Astrocyte of the hippocampus (primary cell): ENCODE measurements at regions not wholly inside any gene's neighbourhood (a gene's known extent, or its start where the extent isn't known, plus 50 kb on each side); places are given as distances from the start of the nearest gene placed in this dataset.

Source experiments
- DNase-seq: peaks from one replicate; pipeline ENCODE4 v3.0.0; 2011; ENCODE audit warnings: low read depth, low spot score

DNA sequence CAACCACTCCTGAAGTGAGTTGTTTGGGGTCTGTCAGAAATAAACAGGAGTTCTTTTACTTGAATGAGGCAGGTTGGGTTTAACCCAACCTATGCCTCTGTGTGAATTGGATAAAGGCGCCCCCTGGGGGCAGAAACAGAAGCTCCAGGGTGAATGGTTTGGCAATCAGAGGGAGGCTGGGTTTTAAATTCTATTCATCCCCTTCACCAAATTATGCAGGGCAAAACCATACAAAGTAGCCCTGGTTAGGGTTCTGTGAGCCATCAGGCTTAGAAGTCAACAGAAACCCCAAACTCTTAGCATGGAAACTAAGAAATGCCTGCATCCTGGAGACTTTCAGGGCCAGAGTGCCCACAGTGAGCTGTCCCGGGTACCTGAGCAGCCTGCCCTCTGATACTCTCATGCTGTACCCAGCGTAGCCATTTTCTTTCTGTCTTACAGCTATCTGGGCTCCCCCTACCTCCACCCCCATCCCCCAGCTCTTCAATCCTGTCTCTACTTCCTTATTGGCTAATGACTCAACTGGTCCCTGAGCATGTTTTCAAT, 241.5 kb downstream of the ICOS start:
- no peak for DNase-seq

DNA sequence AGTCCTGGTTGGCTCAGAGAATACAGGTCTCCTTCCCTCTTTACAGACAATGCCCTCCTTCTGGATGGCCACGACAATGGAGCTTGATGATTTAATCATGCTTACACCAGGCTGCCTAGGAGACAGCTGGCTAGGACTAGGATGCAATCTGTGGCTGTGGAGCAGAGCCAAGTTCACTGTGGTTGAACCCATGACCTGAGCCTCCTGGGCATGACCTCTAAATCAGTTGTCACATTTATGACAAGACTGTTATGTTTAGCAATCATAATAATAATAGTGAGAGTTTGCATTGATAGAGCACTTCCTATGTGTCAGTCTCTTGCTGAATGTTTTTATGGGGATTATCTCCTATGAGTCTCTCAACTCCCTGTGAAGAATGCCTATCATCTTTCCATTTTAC, 244.1 kb downstream of the ICOS start:
- DNase-seq, result no peak

DNA sequence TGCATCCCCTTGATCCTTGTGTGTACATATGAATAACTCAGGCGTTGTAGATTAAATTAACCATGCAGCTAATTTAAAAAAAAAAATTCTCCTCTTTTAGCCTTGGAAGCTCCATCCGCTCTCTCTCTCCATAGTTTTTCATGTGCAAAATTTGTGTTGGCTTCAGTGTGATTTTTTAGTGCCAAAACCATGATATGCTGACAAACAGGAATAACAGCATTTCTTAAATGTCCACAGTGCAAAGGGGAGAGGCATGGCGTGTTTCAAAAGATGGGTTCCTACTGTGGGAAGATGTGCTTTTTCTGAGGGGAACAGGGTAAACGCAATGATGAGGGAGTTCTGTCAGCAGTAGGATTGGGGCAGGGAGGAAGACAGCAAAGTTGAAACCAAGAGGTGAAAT, 247.0 kb downstream of the ICOS start:
- DNase-seq, result no peak

DNA sequence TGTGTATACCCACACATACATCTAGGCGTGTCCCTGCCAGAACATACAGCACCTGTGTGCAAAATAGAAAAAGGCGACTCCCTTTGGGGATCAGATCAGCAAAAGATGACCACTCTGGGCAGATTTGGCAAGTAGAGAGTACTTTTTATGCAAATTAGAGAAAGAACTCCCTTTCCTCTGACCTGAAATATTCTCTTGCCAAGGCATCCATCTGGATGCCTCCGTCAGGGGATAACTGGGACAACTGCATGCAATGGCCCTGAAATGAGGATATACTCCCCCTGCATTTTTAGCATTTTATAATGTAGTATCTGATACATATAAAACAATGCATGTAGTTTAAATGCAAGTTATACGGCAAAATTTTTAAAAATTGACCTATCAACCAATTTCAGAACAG, 247.7 kb downstream of the ICOS start:
- no peak for DNase-seq

DNA sequence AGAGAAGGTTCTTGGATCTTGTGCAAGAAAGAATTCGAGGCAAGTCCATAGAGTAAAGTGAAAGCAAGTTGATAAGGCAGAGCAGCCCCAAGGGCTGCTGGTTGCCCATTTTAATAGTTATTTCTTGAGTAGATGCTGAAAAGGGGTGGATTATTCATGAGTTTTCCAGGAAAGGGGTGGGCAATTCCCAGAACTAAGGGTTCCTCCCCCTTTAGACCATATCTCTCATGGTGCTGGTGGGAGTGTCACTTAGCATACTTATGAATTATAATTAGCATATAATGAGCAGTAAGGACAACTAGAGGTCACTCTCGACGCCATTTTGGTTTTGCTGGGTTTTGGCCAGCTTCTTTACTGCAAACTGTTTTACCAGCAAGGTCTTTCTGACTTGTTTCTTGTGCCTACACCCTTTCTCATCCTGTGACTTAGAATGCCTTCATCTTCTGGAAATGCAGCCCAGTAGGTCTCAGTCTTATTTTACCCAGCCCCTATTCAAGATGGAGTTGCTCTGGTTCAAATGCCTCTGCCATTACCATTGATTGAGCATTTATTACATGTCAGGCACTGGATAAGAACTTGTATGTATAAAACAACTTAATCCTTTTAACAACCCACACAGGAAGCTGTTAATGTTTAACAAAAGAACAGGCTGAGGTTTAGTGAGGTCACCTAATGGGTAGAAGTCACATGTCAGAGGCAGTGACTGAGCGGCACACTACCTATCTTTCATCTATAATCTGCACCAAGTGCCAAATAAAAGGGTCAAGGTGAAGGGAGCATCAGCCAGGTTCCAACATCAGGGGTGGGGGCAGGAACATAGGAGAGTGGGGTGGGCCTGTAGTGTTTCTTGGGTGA, 250.9 kb downstream of the ICOS start:
- no peak for DNase-seq

DNA sequence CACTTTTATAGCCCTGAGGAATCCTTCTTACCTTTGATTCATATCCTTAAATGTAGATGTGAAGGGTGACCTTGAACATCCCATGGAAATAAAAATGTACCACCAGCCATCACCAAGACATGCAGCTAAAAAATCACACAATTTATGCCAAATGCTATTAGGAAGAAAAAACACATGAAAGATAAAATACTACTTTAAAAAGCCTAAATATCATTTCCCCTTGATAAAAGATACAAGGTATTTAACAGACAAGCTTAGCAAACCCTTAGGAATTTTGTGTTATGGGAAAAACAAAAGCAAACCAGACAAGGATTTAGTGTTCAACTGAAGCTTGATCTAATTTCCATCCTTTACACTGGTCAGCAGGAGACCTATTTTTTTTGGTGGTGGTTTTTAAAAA, 255.0 kb downstream of the ICOS start:
- DNase-seq, result peak; percentile 9

DNA sequence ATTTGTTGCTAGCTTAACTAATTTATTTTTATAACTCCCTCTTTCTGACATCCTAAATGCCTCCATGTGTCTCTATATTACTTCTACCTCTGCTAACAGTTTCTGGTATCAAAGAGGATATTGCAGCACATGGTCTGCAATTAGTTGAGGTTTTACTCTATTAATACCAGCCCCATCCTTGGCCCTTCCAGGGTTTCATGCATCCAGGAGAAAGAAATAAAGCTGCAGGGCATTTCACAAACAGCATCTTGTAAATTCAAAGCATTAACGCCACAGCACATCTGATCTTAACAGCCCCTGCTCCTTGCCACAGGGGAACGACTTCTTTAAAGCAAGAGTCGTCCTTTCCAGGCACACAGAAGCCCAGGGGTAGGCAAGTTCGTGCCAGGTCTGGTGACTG, 258.9 kb downstream of the ICOS start:
- no peak for DNase-seq

DNA sequence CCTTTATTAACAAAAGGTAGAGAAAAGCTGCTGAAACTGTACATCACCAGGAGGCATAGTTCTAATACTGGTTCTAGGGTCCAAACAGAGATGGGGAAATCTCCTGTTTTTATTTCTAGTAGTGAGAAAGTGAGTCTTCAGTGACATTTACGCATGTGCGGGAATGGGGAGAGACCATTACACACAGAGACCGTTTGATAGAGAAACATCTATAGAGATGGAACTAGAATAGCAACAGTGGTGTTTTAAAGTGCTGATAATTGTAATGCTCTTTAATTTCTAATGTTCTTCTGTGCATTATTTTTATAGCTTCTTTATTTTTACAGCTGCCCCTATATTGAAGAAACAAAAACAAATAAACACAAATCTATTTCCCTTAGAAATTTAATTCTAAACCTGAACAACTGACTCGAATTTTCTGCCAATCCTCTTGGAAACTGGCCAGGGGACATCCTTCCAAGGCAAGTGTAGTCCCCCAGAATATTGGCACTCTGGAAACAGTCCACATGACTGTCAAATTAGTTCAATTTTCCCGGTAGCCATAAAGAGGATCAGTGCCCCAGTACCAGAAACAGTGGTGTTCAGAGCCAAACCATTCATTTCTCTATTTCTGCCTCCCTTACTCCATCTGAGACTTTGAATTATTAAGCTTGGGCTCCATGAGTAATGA, 260.9 kb downstream of the ICOS start:
- DNase-seq, result no peak

DNA sequence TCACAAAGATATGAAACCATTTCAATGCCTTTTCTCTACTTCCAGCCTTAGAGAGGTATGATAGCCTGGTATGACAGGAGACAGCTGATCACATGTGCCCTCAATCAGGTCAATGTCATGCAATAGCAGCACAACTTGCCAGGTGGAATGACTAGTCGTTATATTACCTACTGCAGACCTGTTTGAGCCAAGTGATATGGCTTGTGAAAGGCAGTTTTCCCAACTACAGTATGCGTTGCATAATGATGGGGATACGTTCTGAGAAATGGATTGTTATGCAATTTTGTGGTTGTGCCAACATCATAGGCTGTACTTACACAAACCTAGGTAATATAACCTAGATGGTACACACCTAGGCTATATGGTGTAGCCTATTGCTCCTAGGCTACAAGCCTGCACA, 262.8 kb downstream of the ICOS start:
- no peak for DNase-seq

DNA sequence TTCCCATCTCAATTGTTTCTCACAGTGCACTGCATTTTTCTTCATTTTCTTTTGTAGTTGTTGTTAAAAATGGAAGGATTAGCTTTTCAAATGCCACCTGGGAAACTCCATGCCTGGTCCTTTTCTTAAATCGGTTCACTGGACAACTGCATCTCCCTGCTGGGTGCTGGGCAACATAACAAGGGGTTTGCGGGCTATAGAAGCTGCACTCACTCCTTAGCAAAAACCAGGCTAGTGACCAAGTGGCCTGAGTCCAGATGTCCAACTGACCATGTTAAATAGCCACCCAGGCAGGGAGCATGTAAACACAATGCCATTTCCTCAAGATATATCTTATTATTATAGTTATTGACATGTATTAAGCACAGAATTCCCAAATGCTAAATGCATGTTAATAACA, 264.9 kb downstream of the ICOS start:
- no peak for DNase-seq

DNA sequence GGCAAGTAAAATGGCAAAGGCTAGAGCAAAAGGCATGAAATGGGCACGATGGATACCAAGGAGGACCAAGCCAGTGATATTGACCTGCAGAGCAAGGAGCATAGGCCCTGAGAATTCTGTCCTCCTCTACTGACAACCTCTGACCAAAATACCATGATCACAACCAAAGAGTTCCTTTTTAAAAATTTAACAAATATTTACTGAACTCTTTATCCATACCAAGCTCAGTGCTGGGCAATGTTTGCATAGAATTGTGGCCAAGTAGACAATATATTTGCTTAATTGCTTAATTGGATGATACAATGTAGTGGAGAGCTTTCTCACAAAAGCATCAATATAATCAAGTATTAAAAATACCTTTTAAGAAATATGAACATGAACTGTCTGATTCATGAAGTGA, 265.7 kb downstream of the ICOS start:
- DNase-seq, result no peak

DNA sequence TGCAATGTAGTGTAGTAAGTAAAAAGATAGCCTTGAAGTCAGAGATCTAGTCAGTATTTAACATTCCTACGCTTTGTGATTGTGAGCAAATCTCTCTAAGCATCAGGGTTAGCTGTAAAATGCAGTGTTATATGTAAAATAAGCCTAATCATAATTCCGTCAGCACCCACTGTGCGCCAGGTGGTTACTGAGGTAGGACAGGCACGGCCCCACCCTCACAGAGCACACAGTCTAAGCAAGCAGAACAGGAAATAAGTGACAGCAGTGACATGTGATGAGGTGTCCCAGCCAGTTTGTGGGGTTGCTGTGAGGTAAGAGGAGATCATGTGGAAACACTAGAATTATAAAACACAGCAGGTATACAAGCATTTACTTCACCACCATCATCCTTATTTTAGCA, 267.1 kb downstream of the ICOS start:
- DNase-seq, result no peak

DNA sequence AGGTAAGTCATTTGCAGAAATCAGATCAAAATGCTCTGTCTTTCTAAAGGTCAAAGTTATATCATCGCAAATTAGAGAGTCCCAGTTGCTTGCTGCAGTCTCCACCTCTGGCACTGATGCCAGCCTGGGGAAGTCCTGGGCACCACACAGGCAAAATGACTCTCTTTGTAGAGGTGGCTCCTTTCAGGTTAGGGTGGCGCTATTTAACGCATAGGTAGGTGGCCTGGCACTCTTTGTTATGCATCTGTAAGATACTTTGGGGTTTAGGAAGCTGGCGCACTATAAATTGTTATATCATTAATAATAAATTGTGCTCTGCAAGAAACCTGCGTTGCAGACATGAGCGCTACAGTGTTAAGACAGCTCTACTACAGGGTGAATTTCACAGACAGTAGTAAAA, 268.5 kb downstream of the ICOS start:
- no peak for DNase-seq

DNA sequence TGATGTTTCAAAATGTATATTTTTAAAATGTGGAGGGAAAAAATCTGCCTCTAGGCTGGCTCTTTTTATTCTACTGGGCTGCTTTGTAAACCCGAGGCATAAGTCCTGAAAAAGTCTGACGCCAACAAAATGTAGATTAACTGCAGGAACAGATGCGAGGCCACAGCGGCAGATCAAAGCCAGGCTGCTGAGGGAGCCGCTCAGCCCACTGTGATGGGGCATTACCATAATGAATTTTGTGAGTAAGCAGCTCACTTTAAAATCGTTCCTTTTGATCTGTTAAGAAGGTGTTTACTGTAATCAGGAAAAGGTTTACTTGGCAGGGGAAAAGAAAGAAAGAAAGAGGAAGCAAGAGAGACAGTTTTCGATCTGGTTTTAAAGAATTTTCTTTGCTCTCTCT, 269.0 kb downstream of the ICOS start:
- DNase-seq, result peak; percentile 30

DNA sequence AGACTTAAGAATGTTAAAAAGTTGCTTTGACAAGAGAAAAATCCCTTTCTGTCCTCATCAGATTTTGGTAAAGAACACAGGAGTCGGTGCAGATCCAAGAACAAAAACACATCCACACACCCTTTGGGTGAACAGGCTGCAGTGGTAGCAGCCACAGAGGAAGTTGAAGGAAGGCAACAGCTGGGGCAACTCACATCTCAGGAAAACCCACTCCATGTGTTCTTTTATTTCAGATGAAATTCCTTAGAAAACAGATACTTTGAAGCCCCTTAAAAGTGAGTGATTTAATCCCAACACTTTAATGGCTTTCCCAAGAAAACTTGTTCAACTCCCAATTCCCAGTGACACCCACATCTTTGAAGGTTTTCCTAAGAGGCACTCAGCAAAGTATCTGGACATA, 271.3 kb downstream of the ICOS start:
- no peak for DNase-seq

DNA sequence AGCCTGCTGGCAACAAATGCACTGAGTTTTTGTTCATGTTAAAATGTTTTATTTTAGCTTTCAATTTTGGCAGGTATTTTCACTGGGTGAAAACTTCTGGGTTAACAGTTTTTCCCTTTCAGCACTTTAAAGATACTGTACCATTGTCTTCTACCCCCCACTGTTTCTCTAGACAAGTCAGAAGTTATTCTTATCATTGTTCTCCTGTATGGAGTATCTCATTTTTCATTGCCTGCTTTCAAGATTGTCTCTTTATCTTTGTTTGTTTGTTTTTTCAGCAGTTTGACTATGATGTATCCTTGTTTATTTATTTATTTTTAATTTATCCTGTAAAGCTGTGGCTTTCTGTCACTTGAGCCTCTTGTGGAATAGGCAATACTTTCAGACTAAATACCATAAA, 277.0 kb downstream of the ICOS start:
- DNase-seq, result no peak

DNA sequence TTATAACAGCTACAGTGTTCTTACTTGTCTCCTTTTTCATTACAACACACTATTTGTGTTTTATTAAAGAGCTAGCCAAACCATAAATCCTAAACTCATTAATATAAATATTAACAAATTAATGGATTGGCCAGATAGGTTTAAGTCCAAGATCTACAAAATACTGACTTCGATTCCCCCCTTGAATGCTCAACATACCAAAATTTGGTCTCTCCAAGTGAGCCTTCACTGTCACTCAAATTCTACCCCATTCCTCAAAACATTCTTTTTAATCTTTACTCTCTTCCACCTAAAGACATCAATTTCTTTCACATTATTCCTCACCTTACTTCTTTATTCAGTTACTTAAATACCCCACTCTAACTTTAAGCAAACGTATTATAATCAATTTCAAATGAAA, 281.5 kb downstream of the ICOS start:
- no peak for DNase-seq

DNA sequence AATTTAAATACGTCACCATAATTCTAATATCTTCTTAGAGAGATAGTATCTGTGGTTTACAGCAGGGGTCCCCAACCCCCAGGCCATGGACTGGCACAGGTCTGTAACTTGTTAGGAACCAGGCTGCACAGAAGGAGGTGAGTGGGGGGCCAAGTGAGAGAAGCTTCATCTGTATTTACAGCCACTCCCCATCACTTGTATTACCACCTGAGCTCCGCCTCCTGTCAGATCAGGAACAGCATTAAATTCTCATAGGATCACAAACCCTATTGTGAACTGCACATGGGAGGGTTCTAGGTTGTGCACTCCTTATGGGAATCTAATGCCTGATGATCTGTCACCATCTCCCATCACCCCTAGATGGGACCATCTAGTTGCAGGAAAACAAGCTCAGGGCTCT, 282.6 kb downstream of the ICOS start:
- no peak for DNase-seq

DNA sequence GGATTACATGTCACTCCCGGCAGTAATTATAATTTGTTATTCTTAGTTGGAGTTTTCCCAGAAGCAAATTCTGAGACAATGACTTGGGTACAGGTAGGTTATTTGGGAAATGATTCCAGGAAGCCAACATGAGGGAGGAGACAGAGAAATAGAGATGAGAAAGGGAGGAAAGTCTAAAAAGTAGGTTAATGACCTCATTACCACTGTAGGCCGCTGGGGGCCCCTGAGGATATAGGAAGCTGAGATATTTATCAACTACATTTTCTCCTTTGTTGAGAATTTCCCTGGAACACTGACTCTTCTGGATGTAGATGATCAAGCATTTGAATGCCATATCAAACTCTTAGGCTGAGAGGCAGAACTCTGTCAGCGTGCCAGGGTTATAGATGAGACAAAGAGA, 284.3 kb downstream of the ICOS start:
- DNase-seq, result no peak

DNA sequence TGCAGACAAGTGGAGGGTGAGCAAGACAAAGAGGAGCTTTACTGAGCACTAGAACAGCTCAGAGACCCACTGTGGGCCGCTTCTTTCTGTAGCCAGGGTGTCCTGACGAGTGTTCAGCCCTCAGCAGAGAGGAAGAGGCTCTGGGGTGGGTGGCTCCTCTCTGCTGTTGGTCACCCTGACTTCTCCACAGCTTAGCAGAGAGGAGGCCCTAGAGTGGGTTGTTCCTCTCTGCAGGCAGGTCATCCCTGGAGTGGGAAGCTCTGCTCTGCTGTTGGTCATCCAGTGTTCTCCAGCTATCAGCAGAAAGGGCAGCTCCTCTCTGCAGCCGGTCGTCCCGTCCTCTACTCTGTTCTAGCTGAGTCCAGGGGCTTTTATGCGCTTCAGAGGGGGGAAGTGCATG, 286.5 kb downstream of the ICOS start:
- no peak for DNase-seq

DNA sequence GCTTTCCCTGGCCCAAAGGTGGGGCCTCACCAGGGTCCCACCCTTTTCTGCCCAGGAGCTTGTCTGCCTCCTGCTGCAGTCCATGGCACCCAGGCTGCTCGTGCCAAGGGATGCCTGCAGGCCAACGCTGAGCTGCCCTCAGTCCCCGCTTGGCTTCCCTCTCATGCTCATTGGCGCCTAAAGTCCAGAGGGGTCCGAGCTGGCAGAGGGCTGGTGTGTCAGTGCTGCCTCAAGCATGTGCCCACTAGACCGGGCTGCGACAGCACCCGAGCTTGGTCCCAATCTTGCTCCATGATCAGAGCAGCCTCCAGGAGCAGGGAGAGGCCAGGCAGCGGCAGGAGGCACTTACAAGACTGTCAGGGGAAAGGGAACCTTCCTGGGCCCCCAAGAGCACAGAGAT, 287.0 kb downstream of the ICOS start:
- no peak for DNase-seq

DNA sequence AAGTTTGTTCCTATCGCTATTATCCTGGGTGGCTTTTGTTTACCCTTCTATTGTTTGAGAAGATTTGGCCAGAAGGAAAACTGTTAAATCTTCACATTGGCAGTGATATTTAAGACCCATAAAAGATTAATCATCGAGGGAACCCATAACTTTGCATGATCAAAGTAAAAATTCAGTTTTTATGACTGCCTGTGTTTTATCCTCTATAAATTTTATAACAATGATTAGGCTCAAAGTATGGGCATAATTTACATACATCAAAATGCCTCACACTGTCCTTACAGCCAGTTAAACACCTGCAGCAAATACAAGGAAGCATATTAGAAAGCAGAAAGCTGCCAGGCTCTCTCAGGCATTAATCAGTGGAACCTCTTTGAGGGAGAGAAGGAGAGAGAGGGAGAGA, 289.1 kb downstream of the ICOS start:
- no peak for DNase-seq

DNA sequence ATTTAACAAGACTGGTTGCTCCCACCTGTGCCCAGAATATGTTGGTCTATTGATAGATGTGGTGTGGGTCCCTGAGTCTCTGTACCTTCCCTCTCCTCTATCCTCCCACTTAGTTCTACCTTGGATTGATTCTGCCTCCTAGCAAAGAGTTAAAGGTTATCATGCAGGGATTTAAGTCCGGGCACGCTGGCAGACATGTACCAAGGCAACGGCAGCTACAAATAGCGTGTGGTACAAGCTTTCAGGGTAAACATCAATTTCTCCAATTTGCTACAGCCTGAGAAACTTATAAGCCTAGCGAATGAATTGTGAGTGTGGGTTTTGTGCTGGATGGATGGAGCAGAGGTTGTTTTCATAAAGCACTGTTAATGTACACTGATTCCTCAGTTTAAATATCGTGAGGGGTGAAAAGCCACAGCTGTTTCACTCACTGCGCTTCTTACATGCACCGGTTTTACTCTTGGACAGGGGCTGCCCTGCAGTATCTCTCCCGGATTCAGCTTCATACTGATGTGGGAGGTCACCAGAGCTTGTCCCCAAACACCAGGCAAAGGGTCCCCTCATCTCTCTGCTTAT, 289.8 kb downstream of the ICOS start:
- no peak for DNase-seq
